HEK293T (cell line): ENCODE measurements at regions not wholly inside any gene's neighbourhood (a gene's known extent, or its start where the extent isn't known, plus 50 kb on each side); places are given as distances from the start of the nearest gene placed in this dataset.

Experiments
- HDGF ChIP-seq: fragments of 450-650 bp; IDR thresholded peaks from 2 replicates; pipeline ENCODE4 v1.6.1; 2017; ENCODE audit warnings: antibody characterized with exemption, borderline replicate concordance
- LEF1 ChIP-seq: fragments of 450-650 bp; IDR thresholded peaks from 2 replicates; pipeline ENCODE4 v1.6.1; 2017; ENCODE audit warnings: mild to moderate bottlenecking, borderline replicate concordance
- SUZ12 ChIP-seq: fragments of 450-650 bp; IDR thresholded peaks from 2 replicates; pipeline ENCODE4 v1.6.1; 2016; ENCODE audit warnings: mild to moderate bottlenecking

GRCh38 chr3:134302674-134303073 is 52.0 kb upstream of the RYK start:
- TF ChIP-seq HDGF: no peak
- no peak for TF ChIP-seq SUZ12
- TF ChIP-seq LEF1: no peak
